Peyer's patch (tissue), 4 donors: ENCODE measurements at regions not wholly inside any gene's neighbourhood (a gene's known extent, or its start where the extent isn't known, plus 50 kb on each side); places are given as distances from the start of the nearest gene placed in this dataset.

Experiments used
- DNase-seq, 3 donors: peaks; one replicate each; pipeline ENCODE4 v3.0.0-alpha.2; 2017 to 2019
- H3K27ac ChIP-seq, 4 donors: fragments of 200-600 bp; sonication (generic); one replicate each; pipeline ENCODE4 v1.5.1; 2016 to 2019
- H3K27me3 ChIP-seq, 2 donors: fragments of 200-600 bp; sonication (generic); one replicate each; pipeline ENCODE4 v1.5.1; 2019
- H3K36me3 ChIP-seq, 3 donors: fragments of 200-600 bp; sonication (generic); one replicate each; pipeline ENCODE4 v1.5.1; 2016 to 2019
- H3K4me1 ChIP-seq, 4 donors: fragments of 200-600 bp; sonication (generic); one replicate each; pipeline ENCODE4 v1.5.1; 2016 to 2019
- H3K4me3 ChIP-seq, 4 donors: fragments of 200-600 bp; sonication (generic); 1 replicate in 3 of 4; 2 replicates in 1 of 4; pipeline ENCODE4 v1.5.1; 2016 to 2019; ENCODE audit warnings: mild to moderate bottlenecking in 1 of 4
- H3K9me3 ChIP-seq, 4 donors: fragments of 200-600 bp; sonication (generic); one replicate each; pipeline ENCODE4 v1.5.1; 2016 to 2019; ENCODE audit warnings: mild to moderate bottlenecking in 1 of 4
- CTCF ChIP-seq, 6 experiments: fragments of 450-650 bp in 4 of 6; fragments of 200-600 bp in 2 of 6; sonication (generic) in 1 of 6; IDR thresholded peaks; one replicate each; pipeline ENCODE4 v1.5.1; 2017 to 2019; ENCODE audit warnings: antibody characterized with exemption in 6 of 6, mild to moderate bottlenecking in 3 of 6, moderate library complexity in 1 of 6
- POLR2A ChIP-seq, 2 donors: fragments of 450-650 bp; IDR thresholded peaks; one replicate each; pipeline ENCODE4 v1.5.1; 2017; ENCODE audit warnings: antibody characterized with exemption in 2 of 2, mild to moderate bottlenecking in 2 of 2, moderate library complexity in 2 of 2

- no peaks in the 10 kb centered on the region for H3K9me3 ChIP-seq
- H3K36me3 ChIP-seq, result peaks cover 0 to 12% (median 0%) of the 10 kb centered on the region in 3 donors
- TF ChIP-seq CTCF (IDR thresholded peaks at IDR 0.05), result no peak
- TF ChIP-seq POLR2A (IDR thresholded peaks at IDR 0.05), result no peak
- no peaks in the 10 kb centered on the region for H3K27me3 ChIP-seq
- no peak overlapping the region for H3K4me3 ChIP-seq
- no peak overlapping the region for H3K27ac ChIP-seq
- no peak for DNase-seq
- peaks cover 3 to 19% (median 13%) of the 10 kb centered on the region in 4 donors for H3K4me1 ChIP-seq
These were observed 100.5 kb upstream of the MGAT5 start for GRCh38 chr2:134153294-134153880.

GRCh38 chr2:134154246-134154645, 99.6 kb upstream of the MGAT5 start:
- TF ChIP-seq CTCF (IDR thresholded peaks at IDR 0.05), result no peak
- H3K27ac ChIP-seq, result peak overlapping the region in 1 of 4 donors; percentile 52
- peaks cover 3 to 19% (median 13%) of the 10 kb centered on the region in 4 donors for H3K4me1 ChIP-seq
- DNase-seq, result peak in 2 of 3 donors; percentile 72 to 82
- no peaks in the 10 kb centered on the region for H3K9me3 ChIP-seq
- H3K36me3 ChIP-seq, result peaks cover 0 to 12% (median 0%) of the 10 kb centered on the region in 3 donors
- H3K4me3 ChIP-seq, result no peak overlapping the region
- H3K27me3 ChIP-seq, result no peaks in the 10 kb centered on the region

- no peak overlapping the region for H3K4me3 ChIP-seq
- TF ChIP-seq POLR2A (IDR thresholded peaks at IDR 0.05) (no peak), CTCF (IDR thresholded peaks at IDR 0.05) (no peak)
These were observed 98.7 kb upstream of the MGAT5 start for GRCh38 chr2:134155134-134155533.

GRCh38 chr2:134158295-134158694, 95.6 kb upstream of the MGAT5 start:
- H3K27ac ChIP-seq, result no peak overlapping the region
- H3K9me3 ChIP-seq, result no peaks in the 10 kb centered on the region
- H3K27me3 ChIP-seq, result no peaks in the 10 kb centered on the region
- H3K4me3 ChIP-seq, result no peak overlapping the region
- peaks cover 3 to 37% (median 18%) of the 10 kb centered on the region in 4 donors for H3K4me1 ChIP-seq
- DNase-seq, result no peak
- no peaks in the 10 kb centered on the region for H3K36me3 ChIP-seq
- TF ChIP-seq CTCF (IDR thresholded peaks at IDR 0.05) (no peak), POLR2A (IDR thresholded peaks at IDR 0.05) (no peak)

More at GRCh38 chr2:134155134-134155533, 98.7 kb upstream of the MGAT5 start:
- peaks cover 0 to 12% (median 0%) of the 10 kb centered on the region in 3 donors for H3K36me3 ChIP-seq
- no peaks in the 10 kb centered on the region for H3K27me3 ChIP-seq
- DNase-seq, result peak in 1 of 3 donors; percentile 55
- H3K27ac ChIP-seq, result peak overlapping the region in 1 of 4 donors; percentile 52
- H3K9me3 ChIP-seq, result no peaks in the 10 kb centered on the region
- H3K4me1 ChIP-seq, result peaks cover 3 to 22% (median 14%) of the 10 kb centered on the region in 4 donors

GRCh38 chr2:134161170-134161547, 92.7 kb upstream of the MGAT5 start:
- H3K4me3 ChIP-seq, result no peak overlapping the region
- H3K27me3 ChIP-seq, result no peaks in the 10 kb centered on the region
- no peak for TF ChIP-seq POLR2A (IDR thresholded peaks at IDR 0.05)
- TF ChIP-seq CTCF (IDR thresholded peaks at IDR 0.05), result no peak
- H3K9me3 ChIP-seq, result no peaks in the 10 kb centered on the region
- H3K4me1 ChIP-seq, result peaks cover 0 to 21% (median 4%) of the 10 kb centered on the region in 4 donors
- DNase-seq, result no peak
- H3K27ac ChIP-seq, result no peak overlapping the region
- no peaks in the 10 kb centered on the region for H3K36me3 ChIP-seq
